Mucosa of rectum (tissue), 2 donors: ENCODE measurements at regions not wholly inside any gene's neighbourhood (a gene's known extent, or its start where the extent isn't known, plus 50 kb on each side); places are given as distances from the start of the nearest gene placed in this dataset.

Experiments
- H3K27ac ChIP-seq, 2 donors: one replicate each; pipeline ENCODE4 v1.7.0; 2013; ENCODE audit warnings: inconsistent platforms in 2 of 2, low read depth in 2 of 2, low read length in 2 of 2
- H3K27me3 ChIP-seq, 2 donors: one replicate each; pipeline ENCODE4 v1.7.0; 2013; ENCODE audit warnings: low read length in 2 of 2; ENCODE audit not compliant: control insufficient read depth in 2 of 2, insufficient read depth in 2 of 2
- H3K36me3 ChIP-seq, 2 donors: one replicate each; pipeline ENCODE4 v1.7.0; 2013; ENCODE audit warnings: low read length in 2 of 2; ENCODE audit not compliant: control insufficient read depth in 2 of 2, insufficient read depth in 2 of 2
- H3K4me1 ChIP-seq, 2 donors: one replicate each; pipeline ENCODE4 v1.7.0; 2013; ENCODE audit warnings: low read length in 2 of 2, mild to moderate bottlenecking in 1 of 2; ENCODE audit not compliant: control insufficient read depth in 2 of 2, insufficient read depth in 2 of 2
- H3K4me3 ChIP-seq, 2 donors: one replicate each; pipeline ENCODE4 v1.7.0; 2013; ENCODE audit warnings: low read length in 2 of 2
- H3K9ac ChIP-seq, 2 donors: one replicate each; pipeline ENCODE4 v1.7.0; 2013; ENCODE audit warnings: low read length in 2 of 2, low read depth in 1 of 2, mild to moderate bottlenecking in 1 of 2
- H3K9me3 ChIP-seq, 2 donors: one replicate each; pipeline ENCODE4 v1.7.0; 2013; ENCODE audit warnings: low read length in 2 of 2; ENCODE audit not compliant: control insufficient read depth in 2 of 2
- donor health status: healthy.
- donor health status: Normal muscosa, but diverticular disease.

- no peak overlapping the region for H3K9ac ChIP-seq
- no peak overlapping the region for H3K27ac ChIP-seq
- no peak overlapping the region for H3K4me3 ChIP-seq
- H3K9me3 ChIP-seq, result no peaks in the 10 kb centered on the region
- H3K27me3 ChIP-seq, result no peaks in the 10 kb centered on the region
- H3K36me3 ChIP-seq, result no peaks in the 10 kb centered on the region
- H3K4me1 ChIP-seq, result no peaks in the 10 kb centered on the region
These were observed 188.7 kb upstream of the MBL2 start for GRCh38 chr10:52961323-52961722.

GRCh38 chr10:52959810-52960209, 187.2 kb upstream of the MBL2 start:
- Histone ChIP-seq H3K4me3 (no peak overlapping the region), H3K9ac (no peak overlapping the region), H3K36me3 (no peaks in the 10 kb centered on the region), H3K9me3 (no peaks in the 10 kb centered on the region), H3K27ac (no peak overlapping the region), H3K4me1 (no peaks in the 10 kb centered on the region), H3K27me3 (no peaks in the 10 kb centered on the region)

- Histone ChIP-seq H3K36me3 (no peaks in the 10 kb centered on the region), H3K9ac (no peak overlapping the region), H3K9me3 (no peaks in the 10 kb centered on the region), H3K27ac (no peak overlapping the region), H3K27me3 (no peaks in the 10 kb centered on the region), H3K4me1 (no peaks in the 10 kb centered on the region), H3K4me3 (no peak overlapping the region)
These were observed 184.3 kb upstream of the MBL2 start for GRCh38 chr10:52956861-52957260.

- no peaks in the 10 kb centered on the region for H3K4me1 ChIP-seq
- no peak overlapping the region for H3K9ac ChIP-seq
- no peaks in the 10 kb centered on the region for H3K36me3 ChIP-seq
- no peak overlapping the region for H3K27ac ChIP-seq
- H3K9me3 ChIP-seq, result no peaks in the 10 kb centered on the region
- no peak overlapping the region for H3K4me3 ChIP-seq
- no peaks in the 10 kb centered on the region for H3K27me3 ChIP-seq
These were observed 183.9 kb upstream of the MBL2 start for GRCh38 chr10:52956461-52956860.

GRCh38 chr10:52955337-52955736, 182.8 kb upstream of the MBL2 start:
- Histone ChIP-seq H3K9ac (no peak overlapping the region), H3K4me3 (no peak overlapping the region), H3K9me3 (no peaks in the 10 kb centered on the region), H3K27ac (no peak overlapping the region), H3K27me3 (no peaks in the 10 kb centered on the region), H3K36me3 (no peaks in the 10 kb centered on the region), H3K4me1 (no peaks in the 10 kb centered on the region)

GRCh38 chr10:52954407-52954806, 181.8 kb upstream of the MBL2 start:
- H3K36me3 ChIP-seq, result no peaks in the 10 kb centered on the region
- no peaks in the 10 kb centered on the region for H3K4me1 ChIP-seq
- no peak overlapping the region for H3K27ac ChIP-seq
- no peaks in the 10 kb centered on the region for H3K27me3 ChIP-seq
- no peak overlapping the region for H3K4me3 ChIP-seq
- no peak overlapping the region for H3K9ac ChIP-seq
- H3K9me3 ChIP-seq, result no peaks in the 10 kb centered on the region

- Histone ChIP-seq H3K9ac (no peak overlapping the region), H3K36me3 (no peaks in the 10 kb centered on the region), H3K9me3 (no peaks in the 10 kb centered on the region), H3K4me3 (no peak overlapping the region), H3K27me3 (no peaks in the 10 kb centered on the region), H3K4me1 (no peaks in the 10 kb centered on the region), H3K27ac (no peak overlapping the region)
These were observed 179.9 kb upstream of the MBL2 start for GRCh38 chr10:52952391-52953055.

- no peaks in the 10 kb centered on the region for H3K27me3 ChIP-seq
- no peaks in the 10 kb centered on the region for H3K9me3 ChIP-seq
- H3K27ac ChIP-seq, result no peak overlapping the region
- no peak overlapping the region for H3K9ac ChIP-seq
- H3K4me3 ChIP-seq, result no peak overlapping the region
- no peaks in the 10 kb centered on the region for H3K36me3 ChIP-seq
- H3K4me1 ChIP-seq, result no peaks in the 10 kb centered on the region
These were observed 179.2 kb upstream of the MBL2 start for GRCh38 chr10:52951824-52952223.

GRCh38 chr10:52950578-52950977, 178.0 kb upstream of the MBL2 start:
- Histone ChIP-seq H3K4me3 (no peak overlapping the region), H3K27me3 (no peaks in the 10 kb centered on the region)

GRCh38 chr10:52949899-52950298, 177.3 kb upstream of the MBL2 start:
- Histone ChIP-seq H3K4me1 (no peaks in the 10 kb centered on the region), H3K27me3 (no peaks in the 10 kb centered on the region), H3K4me3 (no peak overlapping the region), H3K9me3 (no peaks in the 10 kb centered on the region), H3K36me3 (no peaks in the 10 kb centered on the region), H3K27ac (no peak overlapping the region), H3K9ac (no peak overlapping the region)

More at GRCh38 chr10:52950578-52950977, 178.0 kb upstream of the MBL2 start:
- H3K9me3 ChIP-seq, result no peaks in the 10 kb centered on the region
- H3K4me1 ChIP-seq, result no peaks in the 10 kb centered on the region
- no peak overlapping the region for H3K27ac ChIP-seq
- no peaks in the 10 kb centered on the region for H3K36me3 ChIP-seq
- no peak overlapping the region for H3K9ac ChIP-seq

GRCh38 chr10:52946486-52946885, 173.9 kb upstream of the MBL2 start:
- Histone ChIP-seq H3K4me3 (no peak overlapping the region), H3K27ac (no peak overlapping the region), H3K9me3 (no peaks in the 10 kb centered on the region), H3K9ac (no peak overlapping the region), H3K27me3 (no peaks in the 10 kb centered on the region), H3K36me3 (no peaks in the 10 kb centered on the region), H3K4me1 (no peaks in the 10 kb centered on the region)
